ENCODE measurements at regions not wholly inside any gene's neighbourhood (a gene's known extent, or its start where the extent isn't known, plus 50 kb on each side); places are given as distances from the start of the nearest gene placed in this dataset.
A peak's percentile ranks its signal among the peaks of the same experiment; 100 is the strongest.

- Histone ChIP-seq H3K4me1 (ENCODE audit: control insufficient read depth, insufficient read depth, low read length) (peaks cover 33% of the 10 kb centered on the region), H3K4me3 (ENCODE audit: low read length) (no peak overlapping the region), H3K27me3 (ENCODE audit: control insufficient read depth, insufficient read depth) (no peaks in the 10 kb centered on the region), H3K27ac (ENCODE audit: low read length) (peak overlapping the region; percentile 16), H3K9me3 (ENCODE audit: control insufficient read depth, low read length) (no peaks in the 10 kb centered on the region)
- ATAC-seq, result no peak
- WGBS, result 45% methylated on average over 8 of the region's 8 CpGs
- intact Hi-C loops (cut with DNase I), result no loop called here
- DNase-seq, result peak in 1 of 3 donors; percentile 14
Measured at GRCh38 chr22:46082633-46083032, 67.7 kb upstream of the PPARA start.

GRCh38 chr22:46083383-46084350, 66.7 kb upstream of the PPARA start:
- H3K27ac ChIP-seq (ENCODE audit: low read length), result peak overlapping the region; percentile 96
- intact Hi-C loops (cut with DNase I), result no loop called here
- H3K4me1 ChIP-seq (ENCODE audit: control insufficient read depth, insufficient read depth, low read length), result peaks cover 28% of the 10 kb centered on the region

GRCh38 chr22:46084376-46084775, 66.0 kb upstream of the PPARA start:
- H3K9me3 ChIP-seq (ENCODE audit: control insufficient read depth, low read length), result no peaks in the 10 kb centered on the region
- ATAC-seq (no peak), DNase-seq (peak; percentile 22 to 60 (median 48))
- peaks cover 30% of the 10 kb centered on the region for H3K4me1 ChIP-seq (ENCODE audit: control insufficient read depth, insufficient read depth, low read length)
- intact Hi-C loops (cut with DNase I), result no loop called here
- WGBS, result 71% methylated on average over 14 of the region's 14 CpGs
- H3K4me3 ChIP-seq (ENCODE audit: low read length), result no peak overlapping the region
- no peaks in the 10 kb centered on the region for H3K27me3 ChIP-seq (ENCODE audit: control insufficient read depth, insufficient read depth)
- peak overlapping the region; percentile 96 for H3K27ac ChIP-seq (ENCODE audit: low read length)

More at GRCh38 chr22:46083383-46084350, 66.7 kb upstream of the PPARA start:
- DNase-seq, result peak; percentile 20 to 56 (median 39)
- Histone ChIP-seq H3K4me3 (ENCODE audit: low read length) (no peak overlapping the region), H3K9me3 (ENCODE audit: control insufficient read depth, low read length) (no peaks in the 10 kb centered on the region), H3K27me3 (ENCODE audit: control insufficient read depth, insufficient read depth) (no peaks in the 10 kb centered on the region)
- 54% methylated on average over 24 of the region's 24 CpGs for WGBS
- no peak for ATAC-seq

- intact Hi-C loops (cut with DNase I), result no loop called here
- peak; percentile 94 to 97 (median 96) for DNase-seq
- Histone ChIP-seq H3K4me3 (ENCODE audit: low read length) (peak overlapping the region; percentile 3), H3K27me3 (ENCODE audit: control insufficient read depth, insufficient read depth) (no peaks in the 10 kb centered on the region), H3K27ac (ENCODE audit: low read length) (peak overlapping the region; percentile 96), H3K9me3 (ENCODE audit: control insufficient read depth, low read length) (no peaks in the 10 kb centered on the region), H3K4me1 (ENCODE audit: control insufficient read depth, insufficient read depth, low read length) (peaks cover 35% of the 10 kb centered on the region)
- WGBS, result 38% methylated on average over 35 of the region's 35 CpGs
- ATAC-seq, result peak; percentile 74 to 75
Measured at GRCh38 chr22:46084943-46085827, 65.1 kb upstream of the PPARA start.

- DNase-seq (peak; percentile 88 to 93 (median 90)), ATAC-seq (peak; percentile 46 to 59)
- no peak overlapping the region for H3K4me3 ChIP-seq (ENCODE audit: low read length)
- peak overlapping the region; percentile 96 for H3K27ac ChIP-seq (ENCODE audit: low read length)
- no peaks in the 10 kb centered on the region for H3K27me3 ChIP-seq (ENCODE audit: control insufficient read depth, insufficient read depth)
- H3K4me1 ChIP-seq (ENCODE audit: control insufficient read depth, insufficient read depth, low read length), result peaks cover 39% of the 10 kb centered on the region
- intact Hi-C loops (cut with DNase I), result no loop called here
- 47% methylated on average over 37 of the region's 37 CpGs for WGBS
- no peaks in the 10 kb centered on the region for H3K9me3 ChIP-seq (ENCODE audit: control insufficient read depth, low read length)
Measured at GRCh38 chr22:46085828-46086576, 64.3 kb upstream of the PPARA start.

- H3K27me3 ChIP-seq (ENCODE audit: control insufficient read depth, insufficient read depth), result no peaks in the 10 kb centered on the region
- H3K27ac ChIP-seq (ENCODE audit: low read length), result peak overlapping the region; percentile 96
- 40% methylated on average over 18 of the region's 18 CpGs for WGBS
- ATAC-seq (no peak), DNase-seq (peak; percentile 42 to 76 (median 74))
- intact Hi-C loops (cut with DNase I), result no loop called here
- H3K9me3 ChIP-seq (ENCODE audit: control insufficient read depth, low read length), result no peaks in the 10 kb centered on the region
- H3K4me3 ChIP-seq (ENCODE audit: low read length), result no peak overlapping the region
- H3K4me1 ChIP-seq (ENCODE audit: control insufficient read depth, insufficient read depth, low read length), result peaks cover 39% of the 10 kb centered on the region
Measured at GRCh38 chr22:46086577-46087335, 63.6 kb upstream of the PPARA start.

GRCh38 chr22:46087336-46087690, 63.0 kb upstream of the PPARA start:
- DNase-seq (no peak), ATAC-seq (no peak)
- peaks cover 39% of the 10 kb centered on the region for H3K4me1 ChIP-seq (ENCODE audit: control insufficient read depth, insufficient read depth, low read length)
- WGBS, result 49% methylated on average over 14 of the region's 14 CpGs
- H3K9me3 ChIP-seq (ENCODE audit: control insufficient read depth, low read length), result no peaks in the 10 kb centered on the region
- H3K4me3 ChIP-seq (ENCODE audit: low read length), result no peak overlapping the region
- no peaks in the 10 kb centered on the region for H3K27me3 ChIP-seq (ENCODE audit: control insufficient read depth, insufficient read depth)
- peak overlapping the region; percentile 96 for H3K27ac ChIP-seq (ENCODE audit: low read length)
- intact Hi-C loops (cut with DNase I), result no loop called here

- 15% methylated on average over 22 of the region's 22 CpGs for WGBS
- peak; percentile 92 to 97 (median 97) for DNase-seq
- Histone ChIP-seq H3K4me3 (ENCODE audit: low read length) (no peak overlapping the region), H3K4me1 (ENCODE audit: control insufficient read depth, insufficient read depth, low read length) (peaks cover 39% of the 10 kb centered on the region), H3K27me3 (ENCODE audit: control insufficient read depth, insufficient read depth) (no peaks in the 10 kb centered on the region), H3K27ac (ENCODE audit: low read length) (peak overlapping the region; percentile 96), H3K9me3 (ENCODE audit: control insufficient read depth, low read length) (no peaks in the 10 kb centered on the region)
- intact Hi-C loops (cut with DNase I), result no loop called here
- peak; percentile 74 to 82 for ATAC-seq
Measured at GRCh38 chr22:46087816-46088277, 62.5 kb upstream of the PPARA start.

GRCh38 chr22:46088541-46089311, 61.6 kb upstream of the PPARA start:
- ATAC-seq (peak in 1 of 2 donors; percentile 7), DNase-seq (peak; percentile 59 to 83 (median 81))
- no peaks in the 10 kb centered on the region for H3K9me3 ChIP-seq (ENCODE audit: control insufficient read depth, low read length)
- H3K4me3 ChIP-seq (ENCODE audit: low read length), result no peak overlapping the region
- peaks cover 47% of the 10 kb centered on the region for H3K4me1 ChIP-seq (ENCODE audit: control insufficient read depth, insufficient read depth, low read length)
- peak overlapping the region; percentile 96 for H3K27ac ChIP-seq (ENCODE audit: low read length)
- intact Hi-C loops (cut with DNase I), result no loop called here
- 21% methylated on average over 25 of the region's 25 CpGs for WGBS
- H3K27me3 ChIP-seq (ENCODE audit: control insufficient read depth, insufficient read depth), result no peaks in the 10 kb centered on the region
